HEK293 (cell line): ENCODE measurements at regions not wholly inside any gene's neighbourhood (a gene's known extent, or its start where the extent isn't known, plus 50 kb on each side); places are given as distances from the start of the nearest gene placed in this dataset.

Experiments
- CTCF ChIA-PET: fragments of 350-600 bp; formaldehyde crosslinking; extraction: SDS; loops from one replicate; lab custom pipeline; 2021; ENCODE audit warnings: antibody characterized with exemption; lab: Yijun Ruan, JAX
- POLR2A ChIA-PET: fragments of 300-600 bp; formaldehyde crosslinking; extraction: SDS; loops from one replicate; lab custom pipeline; 2020; ENCODE audit warnings: antibody characterized with exemption, inconsistent platforms; lab: Yijun Ruan, JAX
- H3K27ac ChIP-seq: fragments of 200-500 bp; sonication (Bioruptor generic); 2 replicates; pipeline ENCODE4 v1.5.1; 2014; ENCODE audit warnings: low read depth, low read length, control low read depth, inconsistent platforms; ENCODE audit errors: extremely low read depth
- H3K36me3 ChIP-seq, 2 experiments: fragments of 200-500 bp in 1 of 2; sonication (Bioruptor generic) in 1 of 2; 1 replicate in 1 of 2; 2 replicates in 1 of 2; pipeline ENCODE4 v1.5.1; 2014 to 2017; ENCODE audit warnings: inconsistent platforms in 2 of 2, low read length in 2 of 2; ENCODE audit not compliant: control insufficient read depth in 2 of 2, insufficient read depth in 1 of 2
- H3K4me1 ChIP-seq: fragments of 200-500 bp; sonication (Bioruptor generic); 2 replicates; pipeline ENCODE4 v1.5.1; 2014; ENCODE audit warnings: mild to moderate bottlenecking, low read length, inconsistent platforms; ENCODE audit not compliant: control insufficient read depth, insufficient read depth
- H3K4me3 ChIP-seq: 2 replicates; pipeline ENCODE4 v1.5.1; 2011; ENCODE audit warnings: low read depth, mild to moderate bottlenecking, control low read depth, low read length, moderate library complexity
- H3K9me3 ChIP-seq: fragments of 200-500 bp; sonication (Bioruptor generic); 2 replicates; pipeline ENCODE4 v1.5.1; 2014; ENCODE audit warnings: low read depth, low read length, inconsistent platforms; ENCODE audit not compliant: control insufficient read depth, insufficient read depth
- FEZF1 ChIP-seq: fragments of 450-650 bp; formaldehyde crosslinking; IDR thresholded peaks from 2 replicates; pipeline ENCODE4 v1.5.1; 2016; ENCODE audit warnings: missing biosample characterization, missing genetic modification characterization
- HOXD13 ChIP-seq: sonication (generic); formaldehyde crosslinking; IDR thresholded peaks from 2 replicates; pipeline ENCODE4 v1.8.0; 2022; ENCODE audit warnings: missing genetic modification reagents, borderline replicate concordance
- KLF8 ChIP-seq: fragments of 450-650 bp; formaldehyde crosslinking; IDR thresholded peaks from 2 replicates; pipeline ENCODE4 v1.5.1; 2016; ENCODE audit warnings: missing biosample characterization, missing genetic modification characterization
- PRDM10 ChIP-seq: fragments of 450-650 bp; formaldehyde crosslinking; IDR thresholded peaks from 2 replicates; pipeline ENCODE4 v1.5.1; 2016; ENCODE audit warnings: missing biosample characterization, missing genetic modification characterization
- WT1 ChIP-seq: fragments of 450-650 bp; formaldehyde crosslinking; IDR thresholded peaks from 2 replicates; pipeline ENCODE4 v1.5.1; 2016; ENCODE audit warnings: missing biosample characterization, missing genetic modification characterization
- ZBTB48 ChIP-seq: fragments of 450-650 bp; formaldehyde crosslinking; IDR thresholded peaks from 2 replicates; pipeline ENCODE4 v1.5.1; 2016; ENCODE audit warnings: missing biosample characterization, missing genetic modification characterization
- ZNF121 ChIP-seq: fragments of 450-650 bp; formaldehyde crosslinking; IDR thresholded peaks from 2 replicates; pipeline ENCODE4 v1.5.1; 2016; ENCODE audit warnings: missing biosample characterization, missing genetic modification characterization
- ZNF16 ChIP-seq: fragments of 450-650 bp; formaldehyde crosslinking; IDR thresholded peaks from 2 replicates; pipeline ENCODE4 v1.5.1; 2016; ENCODE audit warnings: low read depth, missing biosample characterization, missing genetic modification characterization
- ZNF211 ChIP-seq: fragments of 450-650 bp; formaldehyde crosslinking; IDR thresholded peaks from 2 replicates; pipeline ENCODE4 v1.5.1; 2016; ENCODE audit warnings: low read depth, missing biosample characterization, missing genetic modification characterization
- ZNF248 ChIP-seq: fragments of 450-650 bp; formaldehyde crosslinking; IDR thresholded peaks from 2 replicates; pipeline ENCODE4 v1.5.1; 2017; ENCODE audit warnings: missing biosample characterization, missing genetic modification characterization
- ZNF302 ChIP-seq: fragments of 450-650 bp; formaldehyde crosslinking; IDR thresholded peaks from 2 replicates; pipeline ENCODE4 v1.5.1; 2016; ENCODE audit warnings: missing biosample characterization, missing genetic modification characterization, low read depth
- ZNF510 ChIP-seq: fragments of 450-650 bp; formaldehyde crosslinking; IDR thresholded peaks from 2 replicates; pipeline ENCODE4 v1.5.1; 2018; ENCODE audit warnings: mild to moderate bottlenecking, missing genetic modification characterization, missing biosample characterization; ENCODE audit not compliant: insufficient replicate concordance
- ZNF544 ChIP-seq: fragments of 450-650 bp; formaldehyde crosslinking; IDR thresholded peaks from 2 replicates; pipeline ENCODE4 v1.5.0; 2017; ENCODE audit warnings: missing biosample characterization, missing genetic modification characterization
- ZNF777 ChIP-seq: fragments of 450-650 bp; formaldehyde crosslinking; IDR thresholded peaks from 2 replicates; pipeline ENCODE4 v1.5.1; 2017; ENCODE audit warnings: missing biosample characterization, missing genetic modification characterization, borderline replicate concordance
- TF ChIP-seq, protein P1 (sequence below): fragments of 450-650 bp; formaldehyde crosslinking; IDR thresholded peaks from 2 replicates; pipeline ENCODE4 v1.5.1; 2016; ENCODE audit warnings: missing biosample characterization, missing genetic modification characterization, borderline replicate concordance
- TF ChIP-seq, protein P2 (sequence below): sonication (generic); formaldehyde crosslinking; IDR thresholded peaks from 2 replicates; pipeline ENCODE4 v1.8.1; 2022; ENCODE audit warnings: mild to moderate bottlenecking, moderate library complexity, missing genetic modification reagents

- TF ChIP-seq ZNF544 = no peak
Observed at GRCh38 chr4:122512430-122512829, 55.9 kb upstream of the IL2 start (continued).

DNA sequence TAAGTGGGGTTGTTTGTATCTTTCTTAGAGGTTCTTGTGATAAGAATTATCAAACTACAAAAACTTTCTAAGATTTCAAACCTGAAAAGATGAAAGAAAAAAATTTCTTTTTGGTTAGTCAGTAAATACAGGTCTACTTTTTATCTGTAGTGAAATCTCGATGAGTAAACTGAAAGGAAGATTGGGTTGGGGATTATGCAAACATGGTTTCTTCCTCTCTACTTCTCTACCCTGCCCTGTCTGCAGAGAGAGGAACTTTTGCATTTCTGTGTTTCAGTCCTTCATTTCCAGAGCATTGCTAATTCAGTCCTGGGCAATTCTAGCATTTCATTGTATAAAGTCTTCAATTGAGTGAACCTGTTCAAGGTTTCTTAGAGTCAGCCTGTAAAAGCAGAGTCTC lies 51.6 kb upstream of the IL2 start:
- no peaks in the 10 kb centered on the region for H3K36me3 ChIP-seq
- H3K9me3 ChIP-seq = no peaks in the 10 kb centered on the region
- no peak overlapping the region for H3K27ac ChIP-seq
- no peaks in the 10 kb centered on the region for H3K4me1 ChIP-seq
- ChIA-PET CTCF (no interaction called here), POLR2A (no interaction called here)
- no peak overlapping the region for H3K4me3 ChIP-seq
- TF ChIP-seq KLF8 (no peak), ZNF121 (no peak), ZBTB48 (tag by site-specific recombination) (no peak), PRDM10 (tag by site-specific recombination) (no peak), WT1 (tag by site-specific recombination) (no peak), ZNF777 (tag by site-specific recombination) (no peak), ZNF16 (tag by site-specific recombination) (no peak), FEZF1 (tag by site-specific recombination) (no peak), HOXD13 (CRISPR knock-in tag) (no peak), ZNF302 (no peak), ZNF211 (tag by site-specific recombination) (no peak), ZNF248 (tag by site-specific recombination) (no peak), ZNF510 (no peak)
- TF ChIP-seq, protein P1, sequence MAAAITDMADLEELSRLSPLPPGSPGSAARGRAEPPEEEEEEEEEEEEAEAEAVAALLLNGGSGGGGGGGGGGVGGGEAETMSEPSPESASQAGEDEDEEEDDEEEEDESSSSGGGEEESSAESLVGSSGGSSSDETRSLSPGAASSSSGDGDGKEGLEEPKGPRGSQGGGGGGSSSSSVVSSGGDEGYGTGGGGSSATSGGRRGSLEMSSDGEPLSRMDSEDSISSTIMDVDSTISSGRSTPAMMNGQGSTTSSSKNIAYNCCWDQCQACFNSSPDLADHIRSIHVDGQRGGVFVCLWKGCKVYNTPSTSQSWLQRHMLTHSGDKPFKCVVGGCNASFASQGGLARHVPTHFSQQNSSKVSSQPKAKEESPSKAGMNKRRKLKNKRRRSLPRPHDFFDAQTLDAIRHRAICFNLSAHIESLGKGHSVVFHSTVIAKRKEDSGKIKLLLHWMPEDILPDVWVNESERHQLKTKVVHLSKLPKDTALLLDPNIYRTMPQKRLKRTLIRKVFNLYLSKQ (tag by site-specific recombination) = no peak
- TF ChIP-seq, protein P2, sequence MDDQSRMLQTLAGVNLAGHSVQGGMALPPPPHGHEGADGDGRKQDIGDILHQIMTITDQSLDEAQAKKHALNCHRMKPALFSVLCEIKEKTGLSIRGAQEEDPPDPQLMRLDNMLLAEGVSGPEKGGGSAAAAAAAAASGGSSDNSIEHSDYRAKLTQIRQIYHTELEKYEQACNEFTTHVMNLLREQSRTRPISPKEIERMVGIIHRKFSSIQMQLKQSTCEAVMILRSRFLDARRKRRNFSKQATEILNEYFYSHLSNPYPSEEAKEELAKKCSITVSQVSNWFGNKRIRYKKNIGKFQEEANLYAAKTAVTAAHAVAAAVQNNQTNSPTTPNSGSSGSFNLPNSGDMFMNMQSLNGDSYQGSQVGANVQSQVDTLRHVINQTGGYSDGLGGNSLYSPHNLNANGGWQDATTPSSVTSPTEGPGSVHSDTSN (CRISPR knock-in tag) = no peak
